SK-N-SH (cell line): ENCODE measurements at regions not wholly inside any gene's neighbourhood (a gene's known extent, or its start where the extent isn't known, plus 50 kb on each side); places are given as distances from the start of the nearest gene placed in this dataset.

Source experiments
- CTCF ChIA-PET: fragments of 300-600, 350-600 bp; formaldehyde crosslinking; extraction: SDS; loops from one replicate; lab custom pipeline; 2021; lab: Yijun Ruan, JAX
- POLR2A ChIA-PET: fragments of 350-600 bp; sonication (Branson Sonifier 250); formaldehyde crosslinking; extraction: SDS; loops from one replicate; lab custom pipeline; 2020; ENCODE audit warnings: antibody characterized with exemption, inconsistent platforms; lab: Yijun Ruan, JAX
- DNase-seq: peaks from one replicate; pipeline ENCODE4 v3.0.0; 2012
- H2AFZ ChIP-seq: fragments of 200-600 bp; sonication (generic); 2 replicates; pipeline ENCODE4 v1.8.1; 2016; ENCODE audit warnings: antibody characterized with exemption, mild to moderate bottlenecking, low read depth
- H3F3A ChIP-seq: fragments of 200-600 bp; sonication (generic); replicated peaks from 2 replicates; pipeline ENCODE3; 2016; ENCODE audit warnings: antibody characterized with exemption, mild to moderate bottlenecking; ENCODE audit not compliant: insufficient read depth
- H3K27ac ChIP-seq, 2 experiments: fragments of 200-500 bp in 1 of 2; fragments of 200-600 bp in 1 of 2; sonication (Bioruptor generic) in 1 of 2; sonication (generic), shearing (Covaris generic) in 1 of 2; 2 replicates each; pipeline versions ENCODE4 v1.5.1 to v1.6.1; 2014 to 2016; ENCODE audit warnings: low read depth in 2 of 2, inconsistent platforms in 1 of 2, low read length in 1 of 2, mild to moderate bottlenecking in 1 of 2, mixed read lengths in 1 of 2
- H3K27me3 ChIP-seq: fragments of 200-600 bp; sonication (generic), shearing (Covaris generic); 2 replicates; pipeline ENCODE4 v1.6.1; 2016; ENCODE audit warnings: mixed run types; ENCODE audit not compliant: insufficient read depth
- H3K36me3 ChIP-seq, 2 experiments: fragments of 200-500 bp in 1 of 2; fragments of 200-600 bp in 1 of 2; sonication (Bioruptor generic) in 1 of 2; sonication (generic) in 1 of 2; replicated peaks in 1 of 2; 2 replicates each; pipeline versions ENCODE3 to v1.5.1; 2014 to 2016; ENCODE audit warnings: low read length in 1 of 2, mild to moderate bottlenecking in 1 of 2; ENCODE audit not compliant: insufficient read depth in 2 of 2, control insufficient read depth in 1 of 2
- H3K4me1 ChIP-seq, 2 experiments: fragments of 200-500 bp in 1 of 2; fragments of 200-600 bp in 1 of 2; sonication (Bioruptor generic) in 1 of 2; sonication (generic), shearing (Covaris generic) in 1 of 2; 2 replicates each; pipeline versions ENCODE4 v1.5.1 to v1.6.1; 2014 to 2016; ENCODE audit warnings: low read depth in 1 of 2, low read length in 1 of 2, mixed run types in 1 of 2; ENCODE audit not compliant: insufficient read depth in 2 of 2, control insufficient read depth in 1 of 2
- H3K4me2 ChIP-seq: fragments of 200-600 bp; sonication (generic), shearing (Covaris generic); 2 replicates; pipeline ENCODE4 v1.6.1; 2017; ENCODE audit warnings: mixed run types
- H3K4me3 ChIP-seq, 2 experiments: fragments of 200-500 bp in 1 of 2; fragments of 200-600 bp in 1 of 2; sonication (Bioruptor generic) in 1 of 2; sonication (generic), shearing (Covaris generic) in 1 of 2; 2 replicates each; pipeline versions ENCODE4 v1.5.1 to v1.8.1; 2014 to 2016; ENCODE audit warnings: low read depth in 2 of 2, inconsistent platforms in 1 of 2, low read length in 1 of 2, mild to moderate bottlenecking in 1 of 2, mixed read lengths in 1 of 2, moderate library complexity in 1 of 2
- H3K79me2 ChIP-seq: fragments of 200-600 bp; sonication (generic); 2 replicates; pipeline ENCODE4 v1.8.1; 2017; ENCODE audit warnings: mild to moderate bottlenecking; ENCODE audit not compliant: insufficient read depth
- H3K9ac ChIP-seq: fragments of 200-600 bp; sonication (generic); 2 replicates; pipeline ENCODE4 v1.6.1; 2017; ENCODE audit warnings: mixed run types
- H3K9me2 ChIP-seq: fragments of 200-600 bp; sonication (generic); 2 replicates; pipeline ENCODE4 v1.6.1; 2017; ENCODE audit warnings: mixed run types
- H3K9me3 ChIP-seq: fragments of 200-600 bp; sonication (generic); 2 replicates; pipeline ENCODE4 v1.6.1; 2017; ENCODE audit warnings: mixed run types, mild to moderate bottlenecking, moderate library complexity
- H4K20me1 ChIP-seq: fragments of 200-600 bp; sonication (generic); 2 replicates; pipeline ENCODE4 v1.6.1; 2017; ENCODE audit warnings: mild to moderate bottlenecking, mixed run types; ENCODE audit not compliant: insufficient read depth
- CHD2 ChIP-seq: fragments of 150-350 bp; IDR thresholded peaks from 2 replicates; pipeline ENCODE4 v1.6.1; 2018; ENCODE audit warnings: low read length; ENCODE audit not compliant: partially characterized antibody
- EP300 ChIP-seq, 2 experiments: IDR thresholded peaks; 2 replicates each; pipeline versions ENCODE4 v1.4.0 to v1.6.1; 2012; ENCODE audit warnings: borderline replicate concordance in 1 of 2, low read depth in 1 of 2, low read length in 1 of 2
- FOSL2 ChIP-seq: IDR thresholded peaks from 2 replicates; pipeline ENCODE4 v1.4.0; 2012; ENCODE audit warnings: low read depth, mild to moderate bottlenecking, moderate library complexity, borderline replicate concordance
- JUND ChIP-seq: IDR thresholded peaks from 2 replicates; pipeline ENCODE4 v1.4.0; 2012
- MEF2A ChIP-seq: IDR thresholded peaks from 2 replicates; pipeline ENCODE4 v1.4.0; 2012; ENCODE audit warnings: low read depth, borderline replicate concordance
- NFIC ChIP-seq: IDR thresholded peaks from 2 replicates; pipeline ENCODE4 v1.4.0; 2012; ENCODE audit warnings: borderline replicate concordance
- POLR2AphosphoS5 ChIP-seq: IDR thresholded peaks from 2 replicates; pipeline ENCODE4 v1.6.1; 2012; ENCODE audit warnings: low read depth, low read length
- RCOR1 ChIP-seq: fragments of 150-350 bp; IDR thresholded peaks from 2 replicates; pipeline ENCODE4 v1.6.1; 2017; ENCODE audit warnings: antibody characterized with exemption, low read length
- REST ChIP-seq: IDR thresholded peaks from 2 replicates; pipeline ENCODE4 v1.6.1; 2012; ENCODE audit warnings: mild to moderate bottlenecking, low read depth, low read length, moderate library complexity
- RFX5 ChIP-seq: IDR thresholded peaks from 2 replicates; pipeline ENCODE4 v1.6.1; 2012; ENCODE audit warnings: mild to moderate bottlenecking, improper control_type of control experiment, low read length
- SMC3 ChIP-seq: IDR thresholded peaks from 2 replicates; pipeline ENCODE4 v1.6.1; 2012; ENCODE audit warnings: low read depth, low read length, improper control_type of control experiment
- TAF1 ChIP-seq: IDR thresholded peaks from 2 replicates; pipeline ENCODE4 v1.6.1; 2012; ENCODE audit warnings: low read depth, mild to moderate bottlenecking, low read length, moderate library complexity, borderline replicate concordance
- TEAD4 ChIP-seq: IDR thresholded peaks from 2 replicates; pipeline ENCODE4 v1.4.0; 2012; ENCODE audit warnings: mild to moderate bottlenecking, borderline replicate concordance; ENCODE audit not compliant: insufficient read depth
- USF2 ChIP-seq: fragments of 150-350 bp; IDR thresholded peaks from 2 replicates; pipeline ENCODE4 v1.6.1; 2017; ENCODE audit warnings: antibody characterized with exemption, low read length, low read depth, borderline replicate concordance
- YY1 ChIP-seq: IDR thresholded peaks from 2 replicates; pipeline ENCODE4 v1.4.0; 2012; ENCODE audit warnings: low read depth, mild to moderate bottlenecking
- WGBS: methylation state at CpG from one replicate; pipeline ENCODE4 v1.1.6; 2017; ENCODE audit warnings: low lambda C conversion rate; 5-methylcytosine and 5-hydroxymethylcytosine counted together
- TF ChIP-seq, protein P1 (sequence below): IDR thresholded peaks from 2 replicates; pipeline ENCODE4 v1.4.0; 2012; ENCODE audit warnings: low read depth, borderline replicate concordance
- TF ChIP-seq, protein P2 (sequence below): IDR thresholded peaks from 2 replicates; pipeline ENCODE4 v1.4.0; 2012; ENCODE audit warnings: low read depth, borderline replicate concordance

DNA sequence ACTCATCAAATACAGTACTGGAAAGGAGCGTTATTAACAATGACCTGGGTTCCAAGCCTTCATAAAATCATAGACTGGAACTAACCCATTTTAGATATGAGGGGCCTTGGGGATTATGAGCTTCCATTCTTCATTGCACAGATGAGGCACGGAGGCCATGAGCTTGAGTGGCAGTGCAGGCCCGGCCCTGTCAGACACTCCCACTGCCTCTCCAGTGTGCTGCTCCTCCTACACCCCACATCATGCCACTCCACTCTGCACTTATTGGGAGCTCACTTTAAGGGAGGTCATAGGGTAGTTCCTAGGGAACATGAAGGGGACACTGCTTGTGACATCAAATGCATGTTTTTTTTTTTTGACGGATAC, 77.9 kb downstream of the TSN start (continued):
- TF ChIP-seq REST (no peak), TAF1 (no peak)

GRCh38 chr2:121836611-121837010, 81.2 kb downstream of the TSN start:
- Histone ChIP-seq H3K4me1 (no peaks in the 10 kb centered on the region; a peak in 1 of 4 replicates), H3K79me2 (no peaks in the 10 kb centered on the region), H3K9me3 (no peaks in the 10 kb centered on the region), H3K27me3 (no peaks in the 10 kb centered on the region; the same call in 1 of the 2 replicates), H3K9me2 (no peaks in the 10 kb centered on the region), H3K4me3 (no peak overlapping the region), H3K36me3 (no peaks in the 10 kb centered on the region), H3K27ac (no peak overlapping the region), H2AFZ (no peak overlapping the region), H3K9ac (no peak overlapping the region), H4K20me1 (no peaks in the 10 kb centered on the region), H3K4me2 (no peak overlapping the region), H3F3A (no peaks in the 10 kb centered on the region)
- POLR2A ChIA-PET: no interaction called here
- CTCF ChIA-PET: interaction anchor here (1.1 to 1.4 kb wide), 3 partner anchors 18 to 65 kb away, joined by 3 to 4 read pairs (median 3); no protein-coding TSS in a partner anchor
- TF ChIP-seq EP300 (IDR thresholded peaks at IDR 0.05; ENCODE audit: borderline replicate concordance in 1 of 2, low read depth in 1 of 2, low read length in 1 of 2) (no peak), YY1 (no peak), USF2 (no peak)
- WGBS: 51% methylated on average over 10 of the region's 10 CpGs
- no peak for DNase-seq

DNA sequence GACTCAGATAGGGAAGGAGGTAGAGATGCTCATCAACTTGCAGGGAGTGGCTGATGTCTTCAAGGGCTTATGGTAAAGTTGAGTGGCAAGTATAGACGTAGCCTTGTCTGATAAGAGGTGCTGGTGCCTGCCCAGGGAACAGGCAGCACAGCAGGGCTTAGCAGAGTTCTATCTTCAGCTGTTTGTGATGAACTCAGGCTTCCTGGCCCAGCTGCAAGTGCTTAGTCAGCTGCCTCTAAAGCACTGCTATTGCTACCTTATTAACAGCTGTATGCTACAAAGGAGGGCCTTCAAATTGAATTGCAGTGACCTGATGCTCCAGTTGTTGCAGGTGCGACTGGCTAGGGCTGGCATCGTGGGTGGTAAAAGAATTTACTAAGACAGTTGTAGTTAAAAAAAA, 82.1 kb downstream of the TSN start:
- Histone ChIP-seq H3K4me1 (no peaks in the 10 kb centered on the region; a peak in 1 of 4 replicates), H3F3A (no peaks in the 10 kb centered on the region), H3K9me3 (no peaks in the 10 kb centered on the region), H3K27me3 (no peaks in the 10 kb centered on the region; the same call in 1 of the 2 replicates), H4K20me1 (no peaks in the 10 kb centered on the region), H3K36me3 (no peaks in the 10 kb centered on the region), H3K4me2 (no peak overlapping the region), H3K27ac (no peak overlapping the region), H3K79me2 (no peaks in the 10 kb centered on the region), H2AFZ (no peak overlapping the region), H3K9ac (no peak overlapping the region), H3K4me3 (no peak overlapping the region), H3K9me2 (no peaks in the 10 kb centered on the region)
- CTCF ChIA-PET: interaction anchor here (1.1 to 1.4 kb wide), 3 partner anchors 17 to 64 kb away, joined by 3 to 4 read pairs (median 3); no protein-coding TSS in a partner anchor
- TF ChIP-seq FOSL2 (no peak), TEAD4 (no peak), CHD2 (no peak), POLR2AphosphoS5 (no peak), RFX5 (no peak), MEF2A (no peak), SMC3 (no peak), RCOR1 (no peak), JUND (no peak), NFIC (no peak)
- TF ChIP-seq, protein P1, sequence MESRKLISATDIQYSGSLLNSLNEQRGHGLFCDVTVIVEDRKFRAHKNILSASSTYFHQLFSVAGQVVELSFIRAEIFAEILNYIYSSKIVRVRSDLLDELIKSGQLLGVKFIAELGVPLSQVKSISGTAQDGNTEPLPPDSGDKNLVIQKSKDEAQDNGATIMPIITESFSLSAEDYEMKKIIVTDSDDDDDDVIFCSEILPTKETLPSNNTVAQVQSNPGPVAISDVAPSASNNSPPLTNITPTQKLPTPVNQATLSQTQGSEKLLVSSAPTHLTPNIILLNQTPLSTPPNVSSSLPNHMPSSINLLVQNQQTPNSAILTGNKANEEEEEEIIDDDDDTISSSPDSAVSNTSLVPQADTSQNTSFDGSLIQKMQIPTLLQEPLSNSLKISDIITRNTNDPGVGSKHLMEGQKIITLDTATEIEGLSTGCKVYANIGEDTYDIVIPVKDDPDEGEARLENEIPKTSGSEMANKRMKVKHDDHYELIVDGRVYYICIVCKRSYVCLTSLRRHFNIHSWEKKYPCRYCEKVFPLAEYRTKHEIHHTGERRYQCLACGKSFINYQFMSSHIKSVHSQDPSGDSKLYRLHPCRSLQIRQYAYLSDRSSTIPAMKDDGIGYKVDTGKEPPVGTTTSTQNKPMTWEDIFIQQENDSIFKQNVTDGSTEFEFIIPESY: no peak
- TF ChIP-seq, protein P2, sequence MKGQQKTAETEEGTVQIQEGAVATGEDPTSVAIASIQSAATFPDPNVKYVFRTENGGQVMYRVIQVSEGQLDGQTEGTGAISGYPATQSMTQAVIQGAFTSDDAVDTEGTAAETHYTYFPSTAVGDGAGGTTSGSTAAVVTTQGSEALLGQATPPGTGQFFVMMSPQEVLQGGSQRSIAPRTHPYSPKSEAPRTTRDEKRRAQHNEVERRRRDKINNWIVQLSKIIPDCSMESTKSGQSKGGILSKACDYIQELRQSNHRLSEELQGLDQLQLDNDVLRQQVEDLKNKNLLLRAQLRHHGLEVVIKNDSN: no peak
- POLR2A ChIA-PET: no interaction called here
- no peak for DNase-seq
- 34% methylated on average over 3 of the region's 3 CpGs for WGBS
